ENCODE measurements at regions not wholly inside any gene's neighbourhood (a gene's known extent, or its start where the extent isn't known, plus 50 kb on each side); places are given as distances from the start of the nearest gene placed in this dataset.
"Not testable (repeated sequence)": the region's sequence is repeated elsewhere in the genome, so short reads cannot be mapped to it uniquely, and the experiment has no call there.

GRCh38 chr2:131833367-131834202 is 305.9 kb downstream of the CCDC74A start:
- not testable (repeated sequence) for H3K36me3 ChIP-seq (ENCODE audit: insufficient read depth, insufficient read length, low read length); H3K4me1 ChIP-seq (ENCODE audit: insufficient read depth, insufficient read length); H3K9ac ChIP-seq (ENCODE audit: insufficient read length, low read depth); H3K4me3 ChIP-seq (ENCODE audit: insufficient read length, low read depth); DNase-seq (ENCODE audit: low read depth, low spot score); H3K9me3 ChIP-seq (ENCODE audit: insufficient read depth, low read length); H3K27me3 ChIP-seq (ENCODE audit: insufficient read depth, insufficient read length)

- DNase-seq (ENCODE audit: low read depth, low spot score); H3K9ac ChIP-seq (ENCODE audit: insufficient read length, low read depth); H3K27me3 ChIP-seq (ENCODE audit: insufficient read depth, insufficient read length): not testable (repeated sequence)
Measured at GRCh38 chr2:131834203-131835020, 306.7 kb downstream of the CCDC74A start.

GRCh38 chr2:131835022-131835421 is 307.3 kb downstream of the CCDC74A start:
- not testable (repeated sequence) for DNase-seq (ENCODE audit: low read depth, low spot score); H3K9ac ChIP-seq (ENCODE audit: insufficient read length, low read depth); H3K4me1 ChIP-seq (ENCODE audit: insufficient read depth, insufficient read length); H3K4me3 ChIP-seq (ENCODE audit: insufficient read length, low read depth); H3K9me3 ChIP-seq (ENCODE audit: insufficient read depth, low read length); H3K36me3 ChIP-seq (ENCODE audit: insufficient read depth, insufficient read length, low read length); H3K27me3 ChIP-seq (ENCODE audit: insufficient read depth, insufficient read length)

More at GRCh38 chr2:131834203-131835020, 306.7 kb downstream of the CCDC74A start:
- H3K4me1 ChIP-seq (ENCODE audit: insufficient read depth, insufficient read length); H3K9me3 ChIP-seq (ENCODE audit: insufficient read depth, low read length); H3K4me3 ChIP-seq (ENCODE audit: insufficient read length, low read depth); H3K36me3 ChIP-seq (ENCODE audit: insufficient read depth, insufficient read length, low read length): not testable (repeated sequence)

DNA sequence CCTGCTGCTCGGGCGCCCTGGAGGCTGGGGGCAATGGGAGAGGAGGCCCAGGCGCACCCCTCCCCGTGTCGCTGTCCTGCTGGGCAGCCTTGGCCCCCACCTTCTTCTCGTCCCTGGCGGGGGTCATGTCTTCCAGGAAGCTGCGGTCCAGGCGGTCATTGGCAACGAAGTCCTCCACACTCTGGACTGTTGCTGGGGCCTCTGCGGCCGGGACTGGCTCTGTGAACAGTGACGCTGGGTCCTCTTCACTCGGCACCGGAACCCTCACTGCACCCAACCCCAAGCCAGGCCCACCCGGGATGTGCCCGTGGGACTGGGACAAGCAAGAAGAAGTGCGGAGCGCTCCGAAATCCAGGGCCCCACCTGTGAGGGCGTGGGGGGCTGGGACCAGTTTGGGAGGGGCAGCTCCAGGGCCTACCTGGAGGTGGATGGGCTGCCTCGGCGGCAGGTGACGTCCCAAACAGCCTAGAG is 308.0 kb downstream of the CCDC74A start:
- Histone ChIP-seq H3K9me3 (ENCODE audit: insufficient read depth, low read length) (no peaks in the 10 kb centered on the region), H3K36me3 (ENCODE audit: insufficient read depth, insufficient read length, low read length) (no peaks in the 10 kb centered on the region), H3K4me3 (ENCODE audit: insufficient read length, low read depth) (no peak overlapping the region), H3K4me1 (ENCODE audit: insufficient read depth, insufficient read length) (no peaks in the 10 kb centered on the region), H3K9ac (ENCODE audit: insufficient read length, low read depth) (no peak overlapping the region), H3K27me3 (ENCODE audit: insufficient read depth, insufficient read length) (no peaks in the 10 kb centered on the region)
- no peak for DNase-seq (ENCODE audit: low read depth, low spot score)
- TF ChIP-seq SUZ12 (IDR thresholded peaks at IDR 0.05; ENCODE audit: extremely low read depth, insufficient read depth, insufficient read length) (no peak), YY1 (IDR thresholded peaks at IDR 0.05; ENCODE audit: insufficient read depth, insufficient read length) (no peak), ZNF274 (IDR thresholded peaks at IDR 0.05; ENCODE audit: low read depth, low read length) (no peak)

- not testable (repeated sequence) for H3K4me3 ChIP-seq (ENCODE audit: insufficient read length, low read depth); H3K36me3 ChIP-seq (ENCODE audit: insufficient read depth, insufficient read length, low read length); H3K9ac ChIP-seq (ENCODE audit: insufficient read length, low read depth); H3K27me3 ChIP-seq (ENCODE audit: insufficient read depth, insufficient read length); DNase-seq (ENCODE audit: low read depth, low spot score); H3K4me1 ChIP-seq (ENCODE audit: insufficient read depth, insufficient read length); H3K9me3 ChIP-seq (ENCODE audit: insufficient read depth, low read length)
Measured at GRCh38 chr2:131836116-131836515, 308.4 kb downstream of the CCDC74A start.

DNA sequence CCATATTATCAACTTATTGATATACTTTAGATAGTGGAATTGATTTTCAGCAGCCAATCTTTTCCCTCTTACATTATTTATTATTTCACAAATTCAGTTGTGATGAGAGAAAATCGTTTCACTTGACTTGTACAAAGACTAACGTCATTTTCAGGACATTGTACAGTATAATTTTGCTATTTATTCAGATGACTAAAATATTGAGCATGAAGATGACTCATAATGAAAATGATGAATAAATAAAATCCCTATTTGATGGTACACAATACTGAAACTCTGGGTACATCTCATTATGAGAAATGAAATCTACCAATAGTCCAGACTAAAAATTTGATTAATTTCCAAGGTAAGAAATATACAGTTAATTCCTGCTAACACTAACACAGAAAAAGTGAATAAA is 316.4 kb downstream of the CCDC74A start:
- H3K9me3 ChIP-seq (ENCODE audit: insufficient read depth, low read length); H3K4me3 ChIP-seq (ENCODE audit: insufficient read length, low read depth); H3K36me3 ChIP-seq (ENCODE audit: insufficient read depth, insufficient read length, low read length); H3K27me3 ChIP-seq (ENCODE audit: insufficient read depth, insufficient read length); DNase-seq (ENCODE audit: low read depth, low spot score); H3K9ac ChIP-seq (ENCODE audit: insufficient read length, low read depth); H3K4me1 ChIP-seq (ENCODE audit: insufficient read depth, insufficient read length): not testable (repeated sequence)

DNA sequence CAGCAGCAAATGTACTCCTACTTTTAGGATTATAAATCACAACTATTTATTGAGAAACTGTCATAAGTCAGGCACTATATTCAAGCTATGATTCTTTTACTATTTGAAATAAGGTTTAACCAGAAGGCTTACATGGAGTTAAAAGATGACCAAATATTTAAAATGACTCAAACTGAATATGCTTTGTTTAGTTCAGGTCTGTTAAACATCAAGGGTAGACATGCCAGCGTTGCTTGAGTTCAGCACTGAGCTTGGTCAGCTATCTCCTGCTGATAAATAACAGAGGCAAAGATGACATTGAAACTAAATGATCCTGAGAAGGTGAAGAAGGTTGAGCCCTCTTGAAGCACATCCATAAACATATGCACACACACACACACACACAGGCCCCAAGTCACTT is 305.6 kb downstream of the ANKRD30BL start:
- H3K4me1 ChIP-seq (ENCODE audit: insufficient read depth, insufficient read length); DNase-seq (ENCODE audit: low read depth, low spot score); H3K4me3 ChIP-seq (ENCODE audit: insufficient read length, low read depth); H3K9me3 ChIP-seq (ENCODE audit: insufficient read depth, low read length); H3K9ac ChIP-seq (ENCODE audit: insufficient read length, low read depth); H3K27me3 ChIP-seq (ENCODE audit: insufficient read depth, insufficient read length); H3K36me3 ChIP-seq (ENCODE audit: insufficient read depth, insufficient read length, low read length): not testable (repeated sequence)

DNA sequence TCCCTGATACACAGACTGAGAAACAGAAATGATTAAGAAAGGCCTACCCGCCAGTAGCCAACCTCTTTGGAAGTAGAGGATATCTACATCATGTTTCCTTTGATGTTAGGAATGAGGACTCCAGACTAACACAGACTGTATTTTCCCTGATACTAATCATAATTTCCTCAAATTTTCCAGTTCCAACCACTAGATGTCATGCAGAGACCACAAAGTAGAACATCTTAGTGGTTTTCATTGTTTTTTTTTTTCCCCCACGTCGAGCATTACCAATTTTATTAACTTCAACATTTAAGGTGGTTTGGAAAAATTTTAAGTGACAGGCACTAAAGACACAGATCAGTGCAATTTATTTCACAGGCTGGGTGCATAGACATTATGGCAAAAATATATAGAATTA is 303.6 kb downstream of the ANKRD30BL start:
- H3K4me1 ChIP-seq (ENCODE audit: insufficient read depth, insufficient read length); H3K4me3 ChIP-seq (ENCODE audit: insufficient read length, low read depth); H3K36me3 ChIP-seq (ENCODE audit: insufficient read depth, insufficient read length, low read length); H3K9ac ChIP-seq (ENCODE audit: insufficient read length, low read depth); H3K9me3 ChIP-seq (ENCODE audit: insufficient read depth, low read length); DNase-seq (ENCODE audit: low read depth, low spot score); H3K27me3 ChIP-seq (ENCODE audit: insufficient read depth, insufficient read length): not testable (repeated sequence)

Data from NT2/D1 (cell line).